ENCODE measurements at regions not wholly inside any gene's neighbourhood (a gene's known extent, or its start where the extent isn't known, plus 50 kb on each side); places are given as distances from the start of the nearest gene placed in this dataset.

- Histone ChIP-seq H3K9me3 (no peaks in the 10 kb centered on the region), H3K27ac (peak overlapping the region in 1 of 10 donors; percentile 44), H3K4me1 (peaks cover 0 to 66% (median 14%) of the 10 kb centered on the region in 9 donors), H3K27me3 (no peaks in the 10 kb centered on the region), H3K36me3 (no peaks in the 10 kb centered on the region), H3K4me3 (no peak overlapping the region)
- ATAC-seq, result peak in 1 of 8 donors; percentile 23
- no peak for DNase-seq
- intact Hi-C loops (cut with DNase I), result no loop called here
- WGBS, 2 donors, result 60 to 61% methylated on average over 10 of the region's 10 CpGs
- TF ChIP-seq, protein P1, sequence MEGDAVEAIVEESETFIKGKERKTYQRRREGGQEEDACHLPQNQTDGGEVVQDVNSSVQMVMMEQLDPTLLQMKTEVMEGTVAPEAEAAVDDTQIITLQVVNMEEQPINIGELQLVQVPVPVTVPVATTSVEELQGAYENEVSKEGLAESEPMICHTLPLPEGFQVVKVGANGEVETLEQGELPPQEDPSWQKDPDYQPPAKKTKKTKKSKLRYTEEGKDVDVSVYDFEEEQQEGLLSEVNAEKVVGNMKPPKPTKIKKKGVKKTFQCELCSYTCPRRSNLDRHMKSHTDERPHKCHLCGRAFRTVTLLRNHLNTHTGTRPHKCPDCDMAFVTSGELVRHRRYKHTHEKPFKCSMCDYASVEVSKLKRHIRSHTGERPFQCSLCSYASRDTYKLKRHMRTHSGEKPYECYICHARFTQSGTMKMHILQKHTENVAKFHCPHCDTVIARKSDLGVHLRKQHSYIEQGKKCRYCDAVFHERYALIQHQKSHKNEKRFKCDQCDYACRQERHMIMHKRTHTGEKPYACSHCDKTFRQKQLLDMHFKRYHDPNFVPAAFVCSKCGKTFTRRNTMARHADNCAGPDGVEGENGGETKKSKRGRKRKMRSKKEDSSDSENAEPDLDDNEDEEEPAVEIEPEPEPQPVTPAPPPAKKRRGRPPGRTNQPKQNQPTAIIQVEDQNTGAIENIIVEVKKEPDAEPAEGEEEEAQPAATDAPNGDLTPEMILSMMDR (IDR thresholded peaks at IDR 0.05), result no peak
These were observed 63.5 kb upstream of the PRDM11 start for GRCh38 chr11:45082744-45083543.

GRCh38 chr11:45083544-45084087 lies 62.8 kb upstream of the PRDM11 start:
- Histone ChIP-seq H3K4me3 (no peak overlapping the region), H3K27ac (peak overlapping the region in 1 of 10 donors; percentile 44), H3K9me3 (no peaks in the 10 kb centered on the region), H3K36me3 (no peaks in the 10 kb centered on the region), H3K4me1 (peaks cover 0 to 71% (median 20%) of the 10 kb centered on the region in 9 donors), H3K27me3 (no peaks in the 10 kb centered on the region)
- peak in 1 of 8 donors; percentile 4 for ATAC-seq
- intact Hi-C loops (cut with DNase I), result no loop called here
- WGBS, 2 donors, result 30 to 35% methylated on average over 3 of the region's 3 CpGs
- TF ChIP-seq, protein P1 (IDR thresholded peaks at IDR 0.05), result peak in 6 of 9 donors; percentile 14 to 44 (median 31)
- DNase-seq, result no peak

- no peaks in the 10 kb centered on the region for H3K27me3 ChIP-seq
- ATAC-seq (no peak), DNase-seq (no peak)
- no peaks in the 10 kb centered on the region for H3K9me3 ChIP-seq
- intact Hi-C loops (cut with DNase I), result loop anchor here in 1 of 10 donors (5.0 kb wide), 1 partner anchor 39 kb away; no protein-coding TSS in a partner anchor
- 70 to 80% methylated on average over 11 of the region's 11 CpGs for WGBS, 2 donors
- TF ChIP-seq, protein P1 (IDR thresholded peaks at IDR 0.05), result no peak
- no peak overlapping the region for H3K27ac ChIP-seq
- peaks cover 0 to 62% (median 27%) of the 10 kb centered on the region in 9 donors for H3K4me1 ChIP-seq
- H3K36me3 ChIP-seq, result no peaks in the 10 kb centered on the region
- H3K4me3 ChIP-seq, result no peak overlapping the region
These were observed 60.6 kb upstream of the PRDM11 start for GRCh38 chr11:45085646-45086501.

DNA sequence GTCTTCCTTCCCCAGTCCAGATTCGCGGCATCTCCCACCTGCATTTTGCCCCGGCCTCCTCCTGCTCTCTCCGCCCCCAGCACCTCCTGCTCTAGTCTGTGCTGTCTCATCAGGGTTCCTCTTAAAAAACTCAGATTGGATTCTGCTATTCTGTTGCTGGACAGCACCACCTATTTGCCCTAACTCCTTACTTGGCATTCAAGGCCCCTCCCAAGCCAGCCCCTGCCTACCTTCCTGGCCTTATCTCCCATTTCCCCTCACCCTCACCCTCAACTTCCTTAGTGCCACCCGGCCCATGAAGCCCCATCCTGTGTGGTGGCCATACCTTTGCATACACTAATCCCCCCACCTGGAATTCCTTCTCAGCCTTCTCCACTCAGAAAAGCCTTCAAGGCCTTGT lies 59.9 kb upstream of the PRDM11 start:
- peak overlapping the region in 2 of 10 donors; percentile 11 to 17 for H3K27ac ChIP-seq
- no peak overlapping the region for H3K4me3 ChIP-seq
- no peaks in the 10 kb centered on the region for H3K36me3 ChIP-seq
- ATAC-seq (no peak), DNase-seq (no peak)
- 87 to 89% methylated on average over 5 of the region's 5 CpGs for WGBS, 2 donors
- H3K27me3 ChIP-seq, result no peaks in the 10 kb centered on the region
- intact Hi-C loops (cut with DNase I), result loop anchor here in 1 of 10 donors (5.0 kb wide), 1 partner anchor 39 kb away; no protein-coding TSS in a partner anchor
- H3K4me1 ChIP-seq, result peaks cover 0 to 58% (median 29%) of the 10 kb centered on the region in 9 donors
- TF ChIP-seq, protein P1 (IDR thresholded peaks at IDR 0.05), result no peak
- H3K9me3 ChIP-seq, result no peaks in the 10 kb centered on the region
